ENCODE measurements at regions not wholly inside any gene's neighbourhood (a gene's known extent, or its start where the extent isn't known, plus 50 kb on each side); places are given as distances from the start of the nearest gene placed in this dataset.
"Not testable (repeated sequence)": the region's sequence is repeated elsewhere in the genome, so short reads cannot be mapped to it uniquely, and the experiment has no call there.

- TF ChIP-seq, protein P1, sequence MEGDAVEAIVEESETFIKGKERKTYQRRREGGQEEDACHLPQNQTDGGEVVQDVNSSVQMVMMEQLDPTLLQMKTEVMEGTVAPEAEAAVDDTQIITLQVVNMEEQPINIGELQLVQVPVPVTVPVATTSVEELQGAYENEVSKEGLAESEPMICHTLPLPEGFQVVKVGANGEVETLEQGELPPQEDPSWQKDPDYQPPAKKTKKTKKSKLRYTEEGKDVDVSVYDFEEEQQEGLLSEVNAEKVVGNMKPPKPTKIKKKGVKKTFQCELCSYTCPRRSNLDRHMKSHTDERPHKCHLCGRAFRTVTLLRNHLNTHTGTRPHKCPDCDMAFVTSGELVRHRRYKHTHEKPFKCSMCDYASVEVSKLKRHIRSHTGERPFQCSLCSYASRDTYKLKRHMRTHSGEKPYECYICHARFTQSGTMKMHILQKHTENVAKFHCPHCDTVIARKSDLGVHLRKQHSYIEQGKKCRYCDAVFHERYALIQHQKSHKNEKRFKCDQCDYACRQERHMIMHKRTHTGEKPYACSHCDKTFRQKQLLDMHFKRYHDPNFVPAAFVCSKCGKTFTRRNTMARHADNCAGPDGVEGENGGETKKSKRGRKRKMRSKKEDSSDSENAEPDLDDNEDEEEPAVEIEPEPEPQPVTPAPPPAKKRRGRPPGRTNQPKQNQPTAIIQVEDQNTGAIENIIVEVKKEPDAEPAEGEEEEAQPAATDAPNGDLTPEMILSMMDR (IDR thresholded peaks at IDR 0.05) = not testable (repeated sequence)
- TF ChIP-seq POLR2A (IDR thresholded peaks at IDR 0.05) = not testable (repeated sequence)
Observed at GRCh38 chr3:87946007-87946406, 112.8 kb downstream of the CGGBP1 start.

Measured in body of pancreas (tissue), 4 donors.